Gastrocnemius medialis (tissue), 4 donors: ENCODE measurements at regions not wholly inside any gene's neighbourhood (a gene's known extent, or its start where the extent isn't known, plus 50 kb on each side); places are given as distances from the start of the nearest gene placed in this dataset.

Experiments
- CTCF ChIP-seq, 5 experiments: fragments of 450-650 bp in 3 of 5; fragments of 200-600 bp in 2 of 5; sonication (generic) in 2 of 5; IDR thresholded peaks in 4 of 5; conservative IDR thresholded peaks in 1 of 5; 1 replicate in 4 of 5; 2 replicates in 1 of 5; pipeline ENCODE4 v1.5.1; 2016 to 2019; ENCODE audit warnings: antibody characterized with exemption in 5 of 5, mild to moderate bottlenecking in 3 of 5, moderate library complexity in 3 of 5
- POLR2A ChIP-seq, 2 donors: fragments of 450-650 bp; IDR thresholded peaks; one replicate each; pipeline ENCODE4 v1.6.1; 2017; ENCODE audit warnings: antibody characterized with exemption in 2 of 2, mild to moderate bottlenecking in 2 of 2, moderate library complexity in 2 of 2

- no peak for TF ChIP-seq CTCF (IDR thresholded peaks at IDR 0.05 in 4 of 5, conservative IDR thresholded peaks at IDR 0.05 in 1 of 5)
- no peak for TF ChIP-seq POLR2A (IDR thresholded peaks at IDR 0.05)
Measured at GRCh38 chr6:49284180-49284579, 178.9 kb downstream of the MMUT start.
